ENCODE measurements at regions not wholly inside any gene's neighbourhood (a gene's known extent, or its start where the extent isn't known, plus 50 kb on each side); places are given as distances from the start of the nearest gene placed in this dataset.

DNA sequence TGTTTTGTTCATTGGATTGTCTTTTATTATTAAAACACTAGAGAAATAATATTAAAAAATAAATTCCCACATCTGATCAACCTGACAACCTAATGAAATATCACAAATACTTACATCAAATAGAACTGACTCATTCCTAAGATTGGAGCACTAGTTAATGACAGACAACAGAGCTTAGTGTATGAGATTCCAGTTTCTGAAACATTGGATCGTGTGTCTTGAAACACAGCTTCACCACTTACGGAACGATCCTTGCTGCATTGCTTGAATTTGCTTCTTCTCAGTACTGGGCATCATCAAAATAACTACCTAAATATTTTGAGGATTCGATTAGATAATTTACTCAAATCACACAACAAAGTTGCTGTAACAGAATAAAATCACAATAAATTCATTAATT, 667.2 kb upstream of the CDH18 start:
- H3K27me3 Mint-ChIP-seq (ENCODE audit: insufficient read depth) = peaks cover 2% of the 10 kb centered on the region; the same call in 1 of the 2 replicates
- H3K4me1 Mint-ChIP-seq (ENCODE audit: low read depth) = no peaks in the 10 kb centered on the region
- no peak overlapping the region for H3K4me3 Mint-ChIP-seq
- peaks cover 25% of the 10 kb centered on the region for H3K9me3 Mint-ChIP-seq
- no peak for TF ChIP-seq CTCF (IDR thresholded peaks at IDR 0.05)
- no peak for DNase-seq
- H3K36me3 Mint-ChIP-seq (ENCODE audit: low read depth) = no peaks in the 10 kb centered on the region
- H3K27ac Mint-ChIP-seq = no peak overlapping the region

- Mint-ChIP-seq H3K36me3 (ENCODE audit: low read depth) (no peaks in the 10 kb centered on the region), H3K27ac (no peak overlapping the region), H3K4me3 (no peak overlapping the region)
Observed at GRCh38 chr5:20654746-20655145, 666.7 kb upstream of the CDH18 start.

GRCh38 chr5:20654033-20654432, 666.0 kb upstream of the CDH18 start:
- no peak overlapping the region for H3K27ac Mint-ChIP-seq
- peaks cover 36% of the 10 kb centered on the region for H3K9me3 Mint-ChIP-seq
- H3K27me3 Mint-ChIP-seq (ENCODE audit: insufficient read depth) = peaks cover 2% of the 10 kb centered on the region; the same call in 1 of the 2 replicates
- no peaks in the 10 kb centered on the region for H3K4me1 Mint-ChIP-seq (ENCODE audit: low read depth)
- H3K4me3 Mint-ChIP-seq = no peak overlapping the region
- H3K36me3 Mint-ChIP-seq (ENCODE audit: low read depth) = no peaks in the 10 kb centered on the region
- no peak for DNase-seq
- TF ChIP-seq CTCF (IDR thresholded peaks at IDR 0.05) = no peak

More at GRCh38 chr5:20654746-20655145, 666.7 kb upstream of the CDH18 start:
- no peaks in the 10 kb centered on the region for H3K4me1 Mint-ChIP-seq (ENCODE audit: low read depth)
- no peak for DNase-seq
- TF ChIP-seq CTCF (IDR thresholded peaks at IDR 0.05) = no peak
- H3K9me3 Mint-ChIP-seq = peaks cover 29% of the 10 kb centered on the region
- H3K27me3 Mint-ChIP-seq (ENCODE audit: insufficient read depth) = peaks cover 2% of the 10 kb centered on the region; the same call in 1 of the 2 replicates

DNA sequence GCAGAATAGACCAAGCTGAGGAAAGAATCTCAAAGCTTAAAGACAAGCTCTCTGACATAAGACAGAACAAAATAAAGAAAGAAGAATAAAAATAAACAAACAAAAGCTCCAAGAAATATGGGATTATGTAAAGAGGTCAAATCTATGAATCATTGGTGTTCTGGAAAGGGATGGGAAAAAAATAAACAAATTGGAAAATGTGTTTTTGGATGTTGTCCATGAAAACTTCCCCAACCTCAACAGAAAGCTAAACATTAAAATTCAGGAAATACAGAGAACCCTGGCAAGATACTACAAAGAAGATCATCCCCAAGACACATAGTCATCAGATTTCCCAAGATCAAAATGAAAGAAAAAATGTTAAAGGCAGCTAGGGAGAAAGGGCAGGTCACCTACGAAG, 662.0 kb upstream of the CDH18 start:
- Mint-ChIP-seq H3K36me3 (ENCODE audit: low read depth) (no peaks in the 10 kb centered on the region), H3K4me1 (ENCODE audit: low read depth) (no peaks in the 10 kb centered on the region), H3K27me3 (ENCODE audit: insufficient read depth) (peaks cover 2% of the 10 kb centered on the region; the same call in 1 of the 2 replicates), H3K4me3 (no peak overlapping the region), H3K9me3 (peaks cover 40% of the 10 kb centered on the region), H3K27ac (no peak overlapping the region)
- no peak for DNase-seq
- TF ChIP-seq CTCF (IDR thresholded peaks at IDR 0.05) = no peak

GRCh38 chr5:20648981-20649380, 661.0 kb upstream of the CDH18 start:
- no peaks in the 10 kb centered on the region for H3K36me3 Mint-ChIP-seq (ENCODE audit: low read depth)
- no peaks in the 10 kb centered on the region for H3K4me1 Mint-ChIP-seq (ENCODE audit: low read depth)
- H3K27ac Mint-ChIP-seq = no peak overlapping the region
- TF ChIP-seq CTCF (IDR thresholded peaks at IDR 0.05) = no peak
- H3K4me3 Mint-ChIP-seq = no peak overlapping the region
- DNase-seq = no peak
- H3K27me3 Mint-ChIP-seq (ENCODE audit: insufficient read depth) = peaks cover 2% of the 10 kb centered on the region; the same call in 1 of the 2 replicates
- H3K9me3 Mint-ChIP-seq = peaks cover 40% of the 10 kb centered on the region

DNA sequence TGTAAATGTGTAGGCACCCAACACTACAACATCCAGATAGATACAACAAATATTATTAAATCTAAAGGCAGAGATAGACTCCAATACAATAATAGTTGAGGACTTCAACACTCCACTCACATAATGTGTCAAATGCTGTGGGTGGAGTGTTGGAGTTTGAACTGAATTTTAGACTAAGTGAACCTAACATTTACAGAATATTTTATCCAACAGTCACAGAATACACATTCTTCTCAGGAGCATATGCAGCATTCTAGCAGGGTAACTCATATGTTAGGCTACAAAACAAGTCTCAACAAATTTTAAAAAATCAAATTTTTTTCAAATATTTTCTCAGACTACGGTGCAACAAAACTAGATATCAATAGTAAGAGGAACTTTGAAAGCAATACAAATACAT, 648.7 kb upstream of the CDH18 start:
- DNase-seq = no peak
- H3K4me1 Mint-ChIP-seq (ENCODE audit: low read depth) = no peaks in the 10 kb centered on the region
- H3K27ac Mint-ChIP-seq = no peak overlapping the region
- no peaks in the 10 kb centered on the region; the same call in 1 of the 2 replicates for H3K27me3 Mint-ChIP-seq (ENCODE audit: insufficient read depth)
- no peak for TF ChIP-seq CTCF (IDR thresholded peaks at IDR 0.05)
- H3K4me3 Mint-ChIP-seq = no peak overlapping the region
- no peaks in the 10 kb centered on the region for H3K36me3 Mint-ChIP-seq (ENCODE audit: low read depth)
- peaks cover 25% of the 10 kb centered on the region for H3K9me3 Mint-ChIP-seq
